Non-pigmented ciliary epithelial cell (primary cell): ENCODE measurements at regions not wholly inside any gene's neighbourhood (a gene's known extent, or its start where the extent isn't known, plus 50 kb on each side); places are given as distances from the start of the nearest gene placed in this dataset.
A peak's percentile ranks its signal among the peaks of the same experiment; 100 is the strongest.
"Not testable (repeated sequence)": the region's sequence is repeated elsewhere in the genome, so short reads cannot be mapped to it uniquely, and the experiment has no call there.

Experiments
- DNase-seq: peaks from one replicate; pipeline ENCODE4 v3.0.0-alpha.2; 2010; ENCODE audit warnings: low read depth

- DNase-seq = no peak
These were observed 245.5 kb upstream of the DDHD1 start for GRCh38 chr14:53398616-53399015.

GRCh38 chr14:53395267-53395666, 242.1 kb upstream of the DDHD1 start:
- not testable (repeated sequence) for DNase-seq

GRCh38 chr14:53391631-53392285, 238.6 kb upstream of the DDHD1 start:
- DNase-seq = no peak

DNA sequence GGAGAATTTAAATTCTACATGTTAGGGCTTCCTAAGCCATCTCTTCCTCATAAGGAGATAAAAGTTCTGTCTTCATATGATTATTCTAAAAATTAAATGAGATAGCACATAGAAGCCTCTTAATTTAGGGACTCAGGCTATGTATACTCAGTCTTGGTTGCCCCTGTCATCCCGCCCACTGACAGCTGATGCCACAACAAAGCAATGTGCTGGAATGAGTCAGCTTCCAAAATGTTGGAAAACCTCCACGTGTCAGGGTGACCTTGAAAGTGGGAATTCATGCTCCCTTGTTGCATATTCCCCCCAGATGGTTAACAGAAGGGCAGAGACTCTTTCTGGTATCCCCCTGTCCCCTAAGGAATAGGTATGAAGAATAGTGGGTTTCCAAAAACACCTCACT, 238.0 kb upstream of the DDHD1 start:
- DNase-seq = no peak

DNA sequence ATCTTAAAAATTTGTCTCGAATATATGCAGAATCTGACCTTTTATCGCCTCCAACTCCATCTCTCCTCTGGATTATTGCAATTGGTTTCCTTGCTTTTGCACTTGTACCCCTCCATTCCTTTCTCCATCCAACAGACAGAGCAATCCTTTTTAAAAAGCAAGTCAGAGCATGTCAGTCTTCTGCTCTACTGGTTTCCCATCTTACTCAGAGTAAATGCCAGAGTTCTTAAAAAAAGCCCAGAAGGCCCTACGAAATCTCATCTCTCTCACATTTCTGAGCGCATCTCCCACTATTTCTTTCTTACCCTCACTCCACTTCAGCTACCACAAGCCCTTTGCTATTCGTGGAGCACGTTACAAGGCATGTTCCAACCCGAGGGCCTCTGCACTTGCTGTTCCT, 236.9 kb upstream of the DDHD1 start:
- no peak for DNase-seq

- DNase-seq = no peak
These were observed 236.1 kb upstream of the DDHD1 start for GRCh38 chr14:53389202-53389601.

DNA sequence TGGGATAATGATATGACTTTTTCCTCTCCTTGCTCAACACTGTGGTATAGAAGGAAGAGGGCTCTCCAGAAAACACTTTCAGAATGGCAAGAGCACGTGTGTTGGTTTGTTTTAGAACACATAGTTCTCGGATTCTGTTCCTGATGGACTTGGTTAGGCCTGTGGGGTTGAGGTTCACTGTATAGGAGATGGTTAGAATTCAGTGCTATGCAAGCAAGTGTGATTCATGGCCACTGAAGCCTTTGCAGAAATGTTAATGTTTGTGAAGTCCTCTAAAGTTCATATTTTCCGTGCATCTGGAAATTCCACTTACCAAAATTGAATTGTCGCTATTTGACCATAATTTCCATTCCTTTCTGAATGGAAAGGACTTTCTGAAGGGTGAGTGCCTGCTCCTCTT, 233.2 kb upstream of the DDHD1 start:
- DNase-seq = no peak

GRCh38 chr14:53384536-53384935, 231.4 kb upstream of the DDHD1 start:
- DNase-seq = no peak

DNA sequence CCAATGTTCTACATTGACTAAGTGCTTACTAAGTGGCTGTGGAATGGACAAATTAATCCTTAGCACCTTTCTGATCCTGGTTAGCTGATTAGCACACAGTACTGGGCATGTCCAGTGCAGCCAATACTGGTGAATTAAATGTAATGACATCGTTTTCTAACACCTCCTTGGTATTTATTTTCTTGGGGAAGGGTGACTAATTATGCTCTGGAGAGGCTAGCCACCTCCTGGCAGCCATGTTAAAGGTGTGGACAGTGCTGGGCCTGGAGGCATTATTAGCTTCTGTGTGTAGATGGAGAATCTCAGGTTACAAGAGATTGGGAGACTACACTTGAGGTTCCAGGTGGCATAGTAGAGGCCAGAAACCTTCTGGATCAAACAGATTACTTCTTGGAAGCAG, 230.9 kb upstream of the DDHD1 start:
- no peak for DNase-seq

- no peak for DNase-seq
These were observed 228.8 kb upstream of the DDHD1 start for GRCh38 chr14:53381895-53382294.

DNA sequence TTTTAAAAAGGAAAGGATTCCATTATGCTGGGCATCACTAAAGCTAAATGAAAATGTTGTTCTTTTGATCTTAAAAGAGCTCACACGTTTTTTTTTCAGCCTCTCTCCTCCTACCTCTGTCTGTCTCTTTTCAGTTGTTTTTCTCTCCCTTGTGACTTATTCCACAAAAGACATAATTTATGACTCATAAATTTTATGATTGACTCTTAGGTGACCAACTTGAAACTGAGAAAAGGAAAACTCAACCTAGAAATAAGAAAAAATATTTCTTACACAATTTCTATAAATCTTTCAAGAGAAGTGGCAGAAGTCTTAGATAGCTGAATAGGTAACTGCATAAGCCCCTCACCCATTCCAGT, 227.7 kb upstream of the DDHD1 start:
- DNase-seq = no peak

DNA sequence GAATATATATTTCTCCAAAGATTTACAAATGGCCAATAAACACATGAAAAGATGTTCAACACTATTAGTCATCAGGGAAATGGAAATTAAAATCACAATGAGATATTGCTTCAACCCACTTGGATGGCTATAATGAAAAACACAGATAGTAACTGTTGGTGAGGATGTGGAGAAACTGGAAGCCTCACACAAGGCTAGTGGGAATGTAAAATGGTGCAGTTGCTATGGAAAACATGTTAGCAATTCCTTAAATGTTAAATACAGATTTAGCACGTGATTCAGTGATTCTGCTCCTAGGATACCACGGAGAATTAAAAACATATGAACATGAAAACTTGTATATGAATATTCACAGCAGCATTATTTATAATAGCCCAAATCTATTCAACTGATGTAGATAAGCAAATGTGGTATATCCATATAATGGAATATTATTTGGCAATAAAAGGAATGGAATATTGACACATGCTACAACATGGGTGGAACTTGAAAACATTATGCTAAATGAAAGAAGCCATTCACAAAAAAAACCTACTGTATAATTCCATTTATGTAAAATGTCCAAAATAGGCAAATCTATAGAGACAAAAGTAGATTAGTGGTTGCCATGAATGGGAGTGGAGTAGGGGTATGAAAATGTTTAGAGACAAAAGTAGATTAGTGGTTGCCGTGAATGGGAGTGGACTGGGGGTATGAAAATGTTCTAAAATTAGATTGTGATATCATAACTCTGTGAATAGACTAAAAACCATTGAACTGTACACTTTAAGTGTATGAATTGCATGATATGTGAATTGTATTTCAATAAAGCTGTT, 227.1 kb upstream of the DDHD1 start:
- DNase-seq = no peak

- no peak for DNase-seq
These were observed 225.0 kb upstream of the DDHD1 start for GRCh38 chr14:53378142-53378541.

DNA sequence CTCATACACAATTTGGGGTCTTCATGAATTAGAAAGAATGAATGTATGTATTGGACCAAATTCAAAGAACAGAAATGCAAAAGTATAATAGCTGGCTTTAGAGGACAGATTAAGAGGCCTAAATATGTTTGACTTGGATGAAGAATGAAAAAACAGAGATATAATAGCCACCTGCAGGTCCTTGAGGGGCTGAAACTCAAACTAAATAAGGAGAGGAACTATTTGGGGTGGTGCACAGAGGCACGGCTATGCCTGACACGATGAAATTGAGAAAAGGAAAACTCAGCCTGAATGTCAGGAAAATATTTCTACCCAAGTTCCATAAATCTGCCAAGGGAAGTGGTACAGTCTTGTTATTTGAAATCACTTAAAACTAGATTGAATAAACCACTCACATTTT, 222.9 kb upstream of the DDHD1 start:
- DNase-seq = no peak

DNA sequence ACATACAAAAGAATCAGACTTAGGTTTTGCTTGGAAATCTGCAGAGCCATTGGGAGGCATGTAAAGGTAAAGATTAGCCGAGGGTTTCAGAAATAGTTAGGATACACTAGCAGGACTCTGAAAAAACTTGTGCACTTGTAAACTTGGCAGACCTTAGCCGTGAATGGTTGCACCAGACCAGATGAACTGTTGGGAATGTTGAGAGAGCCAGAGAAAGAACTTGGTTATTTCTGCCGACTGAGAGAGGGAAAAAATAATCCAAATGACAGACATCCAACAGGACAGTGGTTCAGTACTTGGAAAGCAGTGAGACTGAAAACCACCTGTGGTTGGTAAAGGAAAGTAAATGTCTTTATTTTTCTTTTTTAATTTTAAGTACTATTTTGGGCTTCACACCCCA, 222.5 kb upstream of the DDHD1 start:
- no peak for DNase-seq

DNA sequence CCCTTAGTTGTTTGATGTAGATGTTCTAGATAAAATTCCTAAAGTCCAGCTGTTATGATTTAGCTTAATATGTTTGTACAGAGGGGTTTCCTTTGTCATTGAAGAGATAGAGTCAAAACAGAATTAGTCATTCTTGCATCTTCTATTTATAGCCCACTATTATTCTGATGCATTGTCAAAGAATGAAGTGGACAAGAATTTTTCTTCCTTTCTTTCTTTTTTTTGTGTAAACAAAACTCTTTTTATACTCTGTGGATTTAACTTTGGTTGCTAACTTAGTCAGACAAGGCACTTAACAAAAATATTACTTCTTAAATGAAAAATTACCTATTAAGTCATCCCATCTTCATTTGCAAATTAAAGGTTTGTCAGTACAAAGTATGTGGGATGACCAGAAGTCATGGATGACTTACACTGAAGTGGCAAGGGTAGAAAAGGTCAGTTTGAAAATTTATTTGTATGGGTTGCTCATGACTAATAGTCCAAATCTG, 215.6 kb upstream of the DDHD1 start:
- no peak for DNase-seq

- DNase-seq = no peak
These were observed 214.9 kb upstream of the DDHD1 start for GRCh38 chr14:53368066-53368465.

- no peak for DNase-seq
These were observed 214.5 kb upstream of the DDHD1 start for GRCh38 chr14:53367644-53368026.

DNA sequence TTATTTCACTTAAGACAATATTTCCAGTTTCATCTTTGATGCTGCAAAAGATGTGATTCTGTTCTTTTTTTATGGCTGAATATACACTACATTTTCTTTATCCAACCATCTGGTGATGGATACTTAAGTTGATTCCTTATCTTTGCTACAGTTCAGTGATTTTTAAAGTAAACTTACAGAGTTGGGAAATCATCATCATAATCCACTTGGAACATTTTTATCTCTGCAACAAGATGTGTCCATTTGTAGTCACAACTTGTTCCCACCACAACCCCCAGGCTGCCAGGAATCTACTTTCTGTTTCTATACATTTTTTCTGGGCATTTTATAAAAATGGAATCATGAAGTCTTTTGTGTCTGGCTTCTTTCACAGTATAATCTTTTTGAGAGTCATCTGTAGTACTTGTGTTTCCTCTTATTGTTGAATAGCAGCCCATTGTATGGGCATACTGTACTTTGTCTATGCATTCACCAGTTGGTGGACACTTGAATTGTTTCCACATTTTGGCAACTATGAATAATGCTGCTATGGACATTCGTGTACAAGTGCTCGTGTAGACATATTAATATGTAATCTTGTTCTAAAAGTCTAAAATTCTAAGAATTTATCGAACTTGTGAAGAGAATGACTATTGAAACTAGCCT, 212.5 kb upstream of the DDHD1 start:
- DNase-seq = peak; percentile 49

DNA sequence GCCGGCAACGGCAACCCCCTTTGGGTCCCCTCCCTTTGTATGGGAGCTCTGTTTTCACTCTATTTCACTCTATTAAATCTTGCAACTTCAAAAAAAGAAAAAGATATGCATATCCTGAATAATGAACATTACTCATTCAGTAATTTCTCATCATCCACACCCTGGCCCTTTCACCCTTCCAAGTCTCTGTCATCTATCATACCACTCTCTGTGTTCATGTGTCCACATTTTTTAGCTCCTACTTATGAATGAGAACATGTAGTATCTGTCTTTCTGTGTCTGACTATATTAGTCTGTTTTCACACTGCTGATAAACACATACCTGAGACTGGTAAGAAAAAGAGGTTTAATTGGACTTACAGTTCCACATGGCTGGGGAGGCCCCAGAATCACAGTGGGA, 209.8 kb upstream of the DDHD1 start:
- not testable (repeated sequence) for DNase-seq

DNA sequence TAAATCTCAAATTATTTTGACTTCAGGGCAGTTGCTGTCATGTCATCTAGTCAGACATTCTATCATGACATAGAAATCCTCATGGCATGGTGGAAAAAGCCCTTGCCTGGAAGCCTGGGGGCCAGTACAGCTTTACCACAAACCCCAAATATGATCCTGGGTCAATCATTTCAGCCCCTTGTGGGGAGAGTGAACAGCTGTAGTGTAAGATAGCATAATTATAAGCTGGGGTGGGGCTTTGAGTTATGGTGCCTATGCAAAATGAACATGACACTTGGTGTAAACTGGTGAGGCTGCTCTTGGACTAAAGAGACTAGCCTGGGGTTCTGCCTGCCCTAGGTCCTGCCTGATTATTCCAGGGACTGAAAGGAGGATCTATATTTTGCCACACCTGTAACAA, 207.7 kb upstream of the DDHD1 start:
- DNase-seq = no peak

DNA sequence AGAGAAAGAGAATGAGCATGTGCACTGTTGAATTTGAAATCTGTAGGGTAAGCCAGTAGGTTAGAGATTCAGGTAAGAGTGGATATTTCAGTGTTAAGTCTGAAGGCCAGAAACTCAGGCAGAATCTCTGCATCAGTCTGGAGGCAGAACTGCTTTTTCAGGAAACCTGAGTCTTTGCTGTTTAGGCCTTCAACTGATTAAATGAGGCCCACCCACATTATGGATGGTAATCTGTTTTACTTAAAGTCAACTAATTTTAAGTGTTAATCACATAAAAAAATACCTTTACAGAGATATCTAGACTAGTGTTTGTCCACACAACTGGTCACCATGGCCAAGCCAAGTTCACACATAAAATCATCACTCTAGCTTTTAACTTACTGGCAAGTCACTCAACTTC, 205.0 kb upstream of the DDHD1 start:
- DNase-seq = no peak
